HCT116 (cell line): ENCODE measurements at regions not wholly inside any gene's neighbourhood (a gene's known extent, or its start where the extent isn't known, plus 50 kb on each side); places are given as distances from the start of the nearest gene placed in this dataset.

Experiments
- ATAC-seq: fragments of 200-7000 bp; cut with Tn5 transposase; 2 replicates; pipeline ENCODE4 v1.9.1; 2020; ENCODE audit warnings: mild to moderate bottlenecking, moderate library complexity
- BruUV-seq: library from RNA; stranded (reverse); fragments of 400-500 nt; replicated peaks from 2 replicates; lab custom pipeline; 2021; lab: Mats Ljungman, UMichigan
- CTCF ChIA-PET: fragments of 300-600 bp; sonication (Branson Sonifier 250); formaldehyde crosslinking; loops from one replicate; lab custom pipeline; 2021; ENCODE audit warnings: antibody characterized with exemption; lab: Charles Lee
- POLR2A ChIA-PET: fragments of 300-600, 350-600 bp; sonication (Branson Sonifier 250); formaldehyde crosslinking; loops from one replicate; lab custom pipeline; 2021; ENCODE audit warnings: antibody characterized with exemption; lab: Charles Lee
- RAD21 ChIA-PET, 2 experiments: fragments of 300-600 bp; sonication (Branson Sonifier 250); formaldehyde crosslinking; loops; one replicate each; lab custom pipeline; 2023; ENCODE audit warnings: low total read pairs in 2 of 2; ENCODE audit not compliant: uncharacterized antibody in 2 of 2, unreplicated experiment in 2 of 2, low non-redundant PET in 1 of 2; lab: Charles Lee
- DNase-seq: peaks from one replicate; pipeline ENCODE4 v3.0.0-alpha.2; 2010; ENCODE audit warnings: low read depth, low spot score
- H2AFZ ChIP-seq: fragments of 200-600 bp; shearing (Covaris generic), sonication (generic); 2 replicates; pipeline ENCODE4 v1.6.1; 2017; ENCODE audit warnings: low read depth, mixed run types, mixed read lengths, antibody characterized with exemption, low read length; ENCODE audit not compliant: poor library complexity, severe bottlenecking
- H3K27ac ChIP-seq: 2 replicates; pipeline ENCODE4 v1.5.1; 2012; ENCODE audit warnings: low read depth, low read length
- H3K27me3 ChIP-seq: fragments of 200-600 bp; sonication (generic); 2 replicates; pipeline ENCODE4 v1.6.1; 2016; ENCODE audit warnings: mixed run types, low read length, mixed read lengths; ENCODE audit not compliant: insufficient read depth
- H3K36me3 ChIP-seq, 2 experiments: fragments of 200-500 bp in 1 of 2; fragments of 200-600 bp in 1 of 2; sonication (Bioruptor generic) in 1 of 2; sonication (generic) in 1 of 2; 2 replicates each; pipeline versions ENCODE4 v1.5.1 to v1.6.1; 2014 to 2016; ENCODE audit warnings: low read length in 2 of 2, inconsistent platforms in 1 of 2, mixed read lengths in 1 of 2, mixed run types in 1 of 2; ENCODE audit not compliant: insufficient read depth in 2 of 2, control insufficient read depth in 1 of 2
- H3K4me1 ChIP-seq, 2 experiments: fragments of 200-600 bp in 1 of 2; sonication (generic) in 1 of 2; 2 replicates each; pipeline versions ENCODE4 v1.5.1 to v1.6.1; 2012 to 2017; ENCODE audit warnings: low read length in 2 of 2, inconsistent platforms in 1 of 2, mild to moderate bottlenecking in 1 of 2, mixed read lengths in 1 of 2, mixed run types in 1 of 2, moderate library complexity in 1 of 2; ENCODE audit not compliant: insufficient read depth in 2 of 2, control insufficient read depth in 1 of 2
- H3K4me2 ChIP-seq: fragments of 200-600 bp; sonication (generic); 2 replicates; pipeline ENCODE4 v1.6.1; 2017; ENCODE audit warnings: mixed run types, low read length, mixed read lengths
- H3K4me3 ChIP-seq, 2 experiments: fragments of 200-600 bp in 1 of 2; sonication (generic) in 1 of 2; replicated peaks in 1 of 2; 2 replicates each; pipeline ENCODE4 v1.5.1; 2011 to 2016; ENCODE audit warnings: low read length in 2 of 2, control low read depth in 1 of 2, low read depth in 1 of 2, mild to moderate bottlenecking in 1 of 2, mixed read lengths in 1 of 2, mixed run types in 1 of 2
- H3K79me2 ChIP-seq: fragments of 200-600 bp; sonication (generic); 2 replicates; pipeline ENCODE4 v1.6.1; 2017; ENCODE audit warnings: mild to moderate bottlenecking, mixed run types, low read length, moderate library complexity, mixed read lengths; ENCODE audit not compliant: insufficient read depth
- H3K9ac ChIP-seq: fragments of 200-600 bp; sonication (generic); 2 replicates; pipeline ENCODE4 v1.6.1; 2016; ENCODE audit warnings: low read length, mixed read lengths
- H3K9me2 ChIP-seq: fragments of 200-600 bp; sonication (generic), shearing (Covaris generic); 2 replicates; pipeline ENCODE4 v1.6.1; 2017; ENCODE audit warnings: mixed run types, mild to moderate bottlenecking, moderate library complexity; ENCODE audit not compliant: insufficient read depth
- H3K9me3 ChIP-seq, 2 experiments: fragments of 200-500 bp in 1 of 2; fragments of 200-600 bp in 1 of 2; sonication (Bioruptor generic) in 1 of 2; sonication (generic) in 1 of 2; 2 replicates each; pipeline ENCODE4 v1.6.1; 2014 to 2017; ENCODE audit warnings: low read length in 2 of 2, mixed read lengths in 2 of 2, inconsistent platforms in 1 of 2, low read depth in 1 of 2, mild to moderate bottlenecking in 1 of 2, mixed run types in 1 of 2, moderate library complexity in 1 of 2; ENCODE audit not compliant: control insufficient read depth in 1 of 2, insufficient read depth in 1 of 2
- H4K20me1 ChIP-seq: fragments of 200-600 bp; sonication (generic), shearing (Covaris generic); 2 replicates; pipeline ENCODE4 v1.6.1; 2017; ENCODE audit warnings: mixed run types, mild to moderate bottlenecking, moderate library complexity; ENCODE audit not compliant: insufficient read depth
- ATF3 ChIP-seq: IDR thresholded peaks from 2 replicates; pipeline ENCODE4 v1.6.1; 2012
- FOSL1 ChIP-seq: IDR thresholded peaks from 2 replicates; pipeline ENCODE4 v1.6.1; 2012; ENCODE audit warnings: low read depth
- POLR2A ChIP-seq: IDR thresholded peaks from 2 replicates; pipeline ENCODE4 v1.7.0; 2011; ENCODE audit warnings: borderline replicate concordance; ENCODE audit not compliant: insufficient read depth, insufficient read length; ENCODE audit errors: extremely low read depth
- REST ChIP-seq: IDR thresholded peaks from 2 replicates; pipeline ENCODE4 v1.6.1; 2012; ENCODE audit warnings: low read depth
- TCF7L2 ChIP-seq: IDR thresholded peaks from 2 replicates; pipeline ENCODE4 v1.7.0; 2011; ENCODE audit warnings: borderline replicate concordance, inconsistent platforms; ENCODE audit not compliant: insufficient read depth, insufficient read length; ENCODE audit errors: extremely low read depth
- intact Hi-C: fragments of 100-400 bp; cut with micrococcal nuclease; formaldehyde crosslinking; loops from 2 replicates; pipeline ENCODE4 v1.10.0; 2022

- TF ChIP-seq REST (no peak), POLR2A (no peak)
Measured at GRCh38 chr21:23732776-23733175, 1874.5 kb downstream of the MRPL39 start (continued).

DNA sequence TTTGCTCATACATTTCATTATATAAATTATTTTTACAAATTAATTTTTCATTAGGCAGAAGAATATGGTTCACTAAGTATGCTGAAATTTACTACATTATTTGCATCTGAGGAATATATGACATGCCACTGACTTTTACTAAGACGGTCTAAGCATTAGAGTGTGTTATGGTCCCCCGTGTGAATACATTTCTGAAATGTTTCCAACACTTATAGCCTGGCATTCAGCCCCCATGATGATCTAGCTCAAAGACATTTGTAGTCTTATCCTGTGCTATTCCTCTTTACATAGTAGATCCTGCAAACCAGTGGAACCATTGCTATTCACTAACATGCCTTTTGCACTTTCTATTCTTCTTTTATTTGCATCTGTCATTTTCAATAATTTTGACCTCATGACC, 1878.0 kb downstream of the MRPL39 start:
- Histone ChIP-seq H3K9me3 (peaks cover 13 to 18% of the 10 kb centered on the region in 2 experiments; a peak in 2 of 4 replicates), H3K9ac (no peak overlapping the region), H3K27ac (no peak overlapping the region), H3K79me2 (no peaks in the 10 kb centered on the region), H3K9me2 (no peaks in the 10 kb centered on the region), H3K4me1 (no peaks in the 10 kb centered on the region), H3K36me3 (no peaks in the 10 kb centered on the region), H3K27me3 (no peaks in the 10 kb centered on the region), H2AFZ (no peak overlapping the region), H4K20me1 (no peaks in the 10 kb centered on the region), H3K4me2 (no peak overlapping the region), H3K4me3 (no peak overlapping the region)
- no peak for ATAC-seq
- ChIA-PET CTCF (no interaction called here), POLR2A (no interaction called here), RAD21 (no interaction called here)
- TF ChIP-seq ATF3 = no peak
- TF ChIP-seq TCF7L2 = no peak
- no peak for TF ChIP-seq FOSL1
- intact Hi-C loops = no loop called here
- no TSS peak for BruUV-seq
- DNase-seq = no peak
